Neural progenitor cell (in vitro differentiated cells): ENCODE measurements at regions not wholly inside any gene's neighbourhood (a gene's known extent, or its start where the extent isn't known, plus 50 kb on each side); places are given as distances from the start of the nearest gene placed in this dataset.

Experiments
- CTCF ChIP-seq: fragments of 200-600 bp; sonication (generic); IDR thresholded peaks from 2 replicates; pipeline ENCODE4 v1.5.1; 2017; ENCODE audit warnings: antibody characterized with exemption, mild to moderate bottlenecking
- EZH2phosphoT487 ChIP-seq: fragments of 200-600 bp; sonication (generic); IDR thresholded peaks from 2 replicates; pipeline ENCODE4 v1.6.1; 2017; ENCODE audit warnings: antibody characterized with exemption

GRCh38 chr12:105847068-105847467 is 291.7 kb downstream of the NUAK1 start:
- TF ChIP-seq CTCF (no peak), EZH2phosphoT487 (no peak)
